HepG2 (cell line): ENCODE measurements at regions not wholly inside any gene's neighbourhood (a gene's known extent, or its start where the extent isn't known, plus 50 kb on each side); places are given as distances from the start of the nearest gene placed in this dataset.

Source experiments
- ATAC-seq: fragments of 200-7000 bp; cut with Tn5 transposase; 3 replicates; pipeline ENCODE4 v1.9.1; 2020; ENCODE audit warnings: mild to moderate bottlenecking, moderate library complexity
- BruUV-seq: library from RNA; stranded (reverse); fragments of 400-500 nt; replicated peaks from 2 replicates; lab custom pipeline; 2021; lab: Mats Ljungman, UMichigan
- CTCF ChIA-PET: fragments of 300-600 bp; formaldehyde crosslinking; extraction: SDS; loops from one replicate; lab custom pipeline; 2021; ENCODE audit warnings: low total read pairs, inconsistent platforms, low intra/inter-chr PET ratio; lab: Yijun Ruan, JAX
- POLR2A ChIA-PET: fragments of 350-600 bp; sonication (Branson Sonifier 250); formaldehyde crosslinking; loops from one replicate; lab custom pipeline; 2020; ENCODE audit warnings: antibody characterized with exemption, inconsistent platforms; lab: Yijun Ruan, JAX
- DNase-seq: peaks from one replicate; pipeline ENCODE4 v3.0.0-alpha.2; 2015; ENCODE audit warnings: low spot score
- FAIRE-seq: peaks from 3 replicates; lab custom pipeline; 2011; peaks lifted over from hg19 to GRCh38; lab: Jason Lieb, UNC
- H2AFZ ChIP-seq: one replicate; pipeline ENCODE4 v1.6.1; 2011; ENCODE audit warnings: low read length, inconsistent platforms
- H3K27ac ChIP-seq: fragments of 300-600 bp; 3 replicates; pipeline ENCODE4 v1.8.0; 2011; ENCODE audit warnings: mixed run types, mild to moderate bottlenecking, mixed read lengths, low read length, inconsistent platforms; ENCODE audit not compliant: insufficient read depth; ENCODE audit errors: extremely low read length
- H3K27me3 ChIP-seq, 2 experiments: fragments of 200-600 bp in 1 of 2; 2 replicates in 1 of 2; 3 replicates in 1 of 2; pipeline versions ENCODE4 v1.6.0 to v1.8.0; 2011; ENCODE audit warnings: low read length in 2 of 2, mild to moderate bottlenecking in 2 of 2, moderate library complexity in 2 of 2, inconsistent platforms in 1 of 2; ENCODE audit not compliant: insufficient read depth in 2 of 2, control insufficient read depth in 1 of 2
- H3K36me3 ChIP-seq, 2 experiments: fragments of 200-600 bp in 1 of 2; replicated peaks in 1 of 2; 2 replicates in 1 of 2; 3 replicates in 1 of 2; pipeline versions ENCODE4 v1.5.1 to v1.8.0; 2011; ENCODE audit warnings: low read length in 2 of 2, inconsistent platforms in 1 of 2; ENCODE audit not compliant: insufficient read depth in 2 of 2, control insufficient read depth in 1 of 2
- H3K4me1 ChIP-seq: 2 replicates; pipeline ENCODE4 v1.5.1; 2012; ENCODE audit warnings: low read length, inconsistent platforms; ENCODE audit not compliant: insufficient read depth
- H3K4me2 ChIP-seq: 2 replicates; pipeline ENCODE4 v1.6.0; 2011; ENCODE audit warnings: low read depth, low read length, inconsistent platforms
- H3K4me3 ChIP-seq, 3 experiments: fragments of 200-600 bp in 1 of 3; sonication (generic), shearing (Covaris generic) in 1 of 3; replicated peaks in 1 of 3; 2 replicates each; pipeline ENCODE4 v1.5.1; 2011 to 2016; ENCODE audit warnings: low read length in 3 of 3, inconsistent platforms in 2 of 3, low read depth in 2 of 3, mild to moderate bottlenecking in 2 of 3, control low read depth in 1 of 3, mixed read lengths in 1 of 3; ENCODE audit not compliant: insufficient read depth in 1 of 3
- H3K79me2 ChIP-seq: one replicate; pipeline ENCODE4 v1.6.1; 2011; ENCODE audit warnings: low read length, inconsistent platforms; ENCODE audit not compliant: insufficient read depth
- H3K9ac ChIP-seq: 2 replicates; pipeline ENCODE4 v1.6.0; 2011; ENCODE audit warnings: mild to moderate bottlenecking, low read depth, low read length, inconsistent platforms; ENCODE audit not compliant: insufficient read depth
- H3K9me3 ChIP-seq: 2 replicates; pipeline ENCODE4 v1.5.1; 2012; ENCODE audit warnings: mild to moderate bottlenecking, low read length
- H4K20me1 ChIP-seq: 2 replicates; pipeline ENCODE4 v1.6.0; 2011; ENCODE audit warnings: inconsistent platforms, mild to moderate bottlenecking, low read length, moderate library complexity; ENCODE audit not compliant: insufficient read depth
- BORCS8-MEF2B ChIP-seq: sonication (generic); formaldehyde crosslinking; IDR thresholded peaks from 2 replicates; pipeline ENCODE4 v1.8.0; 2022; ENCODE audit warnings: mild to moderate bottlenecking, missing genetic modification reagents
- CEBPG ChIP-seq: IDR thresholded peaks from 2 replicates; pipeline ENCODE4 v1.6.1; 2016
- HMGXB3 ChIP-seq: sonication (generic); formaldehyde crosslinking; IDR thresholded peaks from 2 replicates; pipeline ENCODE4 v1.4.0; 2020; ENCODE audit warnings: missing genetic modification reagents, borderline replicate concordance
- ZFP90 ChIP-seq: sonication (generic); formaldehyde crosslinking; IDR thresholded peaks from 2 replicates; pipeline ENCODE4 v1.8.0; 2022; ENCODE audit warnings: missing genetic modification reagents, mild to moderate bottlenecking, inconsistent platforms, borderline replicate concordance
- ZNF274 ChIP-seq: sonication (generic); formaldehyde crosslinking; IDR thresholded peaks from 2 replicates; pipeline ENCODE4 v1.5.1; 2020; ENCODE audit warnings: mild to moderate bottlenecking, missing genetic modification reagents
- WGBS: methylation state at CpG from one replicate; pipeline ENCODE4 v1.1.6; 2017; ENCODE audit warnings: low lambda C conversion rate; 5-methylcytosine and 5-hydroxymethylcytosine counted together
- in situ Hi-C: cut with HindIII; loops from 2 replicates; pipeline ENCODE4 v1.10.0; 2017; ENCODE audit warnings: low pct_unique_long_range_greater_than_20kb; ENCODE audit not compliant: extremely low pct_ligation_motif_present
- intact Hi-C: fragments of 100-400 bp; cut with micrococcal nuclease; formaldehyde crosslinking; loops from one replicate; pipeline ENCODE4 v1.10.0; 2022; ENCODE audit not compliant: unreplicated experiment
- TF ChIP-seq, protein P1 (sequence below), 2 experiments: sonication (generic) in 1 of 2; formaldehyde crosslinking in 1 of 2; IDR thresholded peaks; 2 replicates each; pipeline versions ENCODE4 v1.5.1 to v1.6.1; 2011 to 2020; ENCODE audit warnings: borderline replicate concordance in 1 of 2, low read depth in 1 of 2, low read length in 1 of 2, mild to moderate bottlenecking in 1 of 2, missing genetic modification reagents in 1 of 2, moderate library complexity in 1 of 2

GRCh38 chr13:112252804-112253590, 123.2 kb upstream of the SPACA7 start (continued):
- TF ChIP-seq, protein P1, sequence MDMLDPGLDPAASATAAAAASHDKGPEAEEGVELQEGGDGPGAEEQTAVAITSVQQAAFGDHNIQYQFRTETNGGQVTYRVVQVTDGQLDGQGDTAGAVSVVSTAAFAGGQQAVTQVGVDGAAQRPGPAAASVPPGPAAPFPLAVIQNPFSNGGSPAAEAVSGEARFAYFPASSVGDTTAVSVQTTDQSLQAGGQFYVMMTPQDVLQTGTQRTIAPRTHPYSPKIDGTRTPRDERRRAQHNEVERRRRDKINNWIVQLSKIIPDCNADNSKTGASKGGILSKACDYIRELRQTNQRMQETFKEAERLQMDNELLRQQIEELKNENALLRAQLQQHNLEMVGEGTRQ (IDR thresholded peaks at IDR 0.05; ENCODE audit: low read depth, low read length) = no peak
- TF ChIP-seq, protein P1 (CRISPR knock-in tag; IDR thresholded peaks at IDR 0.05; ENCODE audit: borderline replicate concordance) = no peak
- no peak for TF ChIP-seq CEBPG (CRISPR knock-in tag)
- TF ChIP-seq HMGXB3 = no peak

- ChIA-PET POLR2A (no interaction called here), CTCF (no interaction called here)
- Histone ChIP-seq H2AFZ (no peak overlapping the region), H3K9ac (no peak overlapping the region), H3K79me2 (no peaks in the 10 kb centered on the region), H4K20me1 (peaks cover 5% of the 10 kb centered on the region; the same call in 1 of the 2 replicates), H3K36me3 (no peaks in the 10 kb centered on the region), H3K4me3 (no peak overlapping the region), H3K27me3 (peaks cover 10 to 80% of the 10 kb centered on the region in 2 experiments; a peak in 3 of 5 replicates), H3K27ac (no peak overlapping the region), H3K9me3 (no peaks in the 10 kb centered on the region), H3K4me2 (no peak overlapping the region), H3K4me1 (no peaks in the 10 kb centered on the region)
- DNase-seq (no peak), FAIRE-seq (no peak), ATAC-seq (no peak)
- WGBS = 21% methylated on average over 15 of the region's 17 CpGs
- in situ Hi-C loops (no loop called here), intact Hi-C loops (no loop called here)
- TF ChIP-seq, protein P1 (IDR thresholded peaks at IDR 0.05; ENCODE audit: low read depth, low read length) = no peak
- TF ChIP-seq, protein P1 (CRISPR knock-in tag; IDR thresholded peaks at IDR 0.05; ENCODE audit: borderline replicate concordance) = no peak
- TF ChIP-seq BORCS8-MEF2B (no peak), ZNF274 (CRISPR knock-in tag) (no peak), ZFP90 (CRISPR knock-in tag) (no peak)
- no TSS peak for BruUV-seq
Measured at GRCh38 chr13:112253631-112254030, 122.5 kb upstream of the SPACA7 start.
